ENCODE measurements at regions not wholly inside any gene's neighbourhood (a gene's known extent, or its start where the extent isn't known, plus 50 kb on each side); places are given as distances from the start of the nearest gene placed in this dataset.
A peak's percentile ranks its signal among the peaks of the same experiment; 100 is the strongest.

DNA sequence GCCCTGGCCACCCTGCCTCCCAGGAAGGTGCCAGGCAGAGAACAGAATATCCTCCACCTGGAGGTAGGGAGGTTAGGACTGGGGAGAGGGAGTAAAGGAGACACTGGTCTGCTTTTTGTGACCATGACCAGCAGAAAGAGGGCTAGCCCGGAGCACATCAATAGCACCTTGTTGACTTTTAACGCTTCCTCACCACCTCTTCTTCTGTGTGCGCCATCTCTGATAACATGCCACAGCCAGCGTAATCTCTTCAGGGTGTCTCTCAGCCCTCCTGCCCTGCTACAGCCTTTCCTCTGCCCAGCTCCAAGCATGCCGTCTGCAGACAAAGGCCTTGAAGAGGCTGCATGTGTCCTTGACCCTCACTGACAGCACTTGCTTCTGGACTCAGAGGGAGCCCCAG, 50.9 kb upstream of the GJA5 start:
- no peak for ATAC-seq
- no peak for DNase-seq (ENCODE audit: low spot score in 2 of 2)
- no peak overlapping the region for H3K27ac Mint-ChIP-seq
- H3K36me3 Mint-ChIP-seq, result no peaks in the 10 kb centered on the region
- H3K9me3 Mint-ChIP-seq, result no peaks in the 10 kb centered on the region

DNA sequence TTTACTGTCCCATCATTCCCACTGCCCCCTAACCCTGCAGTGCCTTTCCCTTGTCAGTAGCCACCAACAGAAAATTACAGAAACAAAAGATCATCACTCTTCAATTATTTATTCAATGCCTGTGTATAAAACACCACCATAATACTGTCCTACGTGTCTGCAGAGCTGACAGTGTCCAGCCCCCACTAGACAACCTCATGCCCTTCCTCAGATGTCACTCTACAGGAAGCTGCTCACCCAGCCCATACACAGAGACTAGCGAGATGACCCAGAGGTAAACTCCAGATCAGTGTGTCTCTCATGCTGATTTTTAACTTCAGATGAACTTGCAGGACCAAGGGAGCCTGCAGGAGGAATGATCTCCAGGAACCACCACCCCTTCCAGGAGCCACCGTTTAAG, 51.3 kb upstream of the GJA5 start:
- ATAC-seq (no peak), DNase-seq (ENCODE audit: low spot score in 2 of 2) (no peak)
- Mint-ChIP-seq H3K36me3 (no peaks in the 10 kb centered on the region), H3K27ac (peak overlapping the region in 1 of 2 donors; percentile 53), H3K9me3 (no peaks in the 10 kb centered on the region)

DNA sequence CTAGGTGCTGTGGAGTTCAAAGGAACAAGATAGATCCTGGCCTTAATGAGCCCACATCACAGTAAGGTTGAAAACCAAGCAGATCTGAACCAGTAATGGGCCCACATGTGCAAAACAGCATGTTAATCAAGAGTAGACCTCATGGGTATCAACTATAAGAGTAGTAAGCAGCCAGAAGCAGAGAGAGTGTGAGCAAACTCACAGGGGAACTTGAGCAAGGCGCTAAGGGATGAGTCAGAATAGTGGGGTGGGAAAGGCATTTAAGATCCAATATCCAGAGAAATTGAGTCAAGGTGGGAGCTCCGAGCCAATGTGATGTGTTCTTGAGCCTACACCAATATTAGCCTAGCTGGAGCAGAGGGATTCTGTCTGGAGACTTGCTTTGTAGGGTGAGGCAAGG, 52.4 kb upstream of the GJA5 start:
- no peaks in the 10 kb centered on the region for H3K9me3 Mint-ChIP-seq
- no peak for ATAC-seq
- H3K36me3 Mint-ChIP-seq, result no peaks in the 10 kb centered on the region
- H3K27ac Mint-ChIP-seq, result no peak overlapping the region
- no peak for DNase-seq (ENCODE audit: low spot score in 2 of 2)

DNA sequence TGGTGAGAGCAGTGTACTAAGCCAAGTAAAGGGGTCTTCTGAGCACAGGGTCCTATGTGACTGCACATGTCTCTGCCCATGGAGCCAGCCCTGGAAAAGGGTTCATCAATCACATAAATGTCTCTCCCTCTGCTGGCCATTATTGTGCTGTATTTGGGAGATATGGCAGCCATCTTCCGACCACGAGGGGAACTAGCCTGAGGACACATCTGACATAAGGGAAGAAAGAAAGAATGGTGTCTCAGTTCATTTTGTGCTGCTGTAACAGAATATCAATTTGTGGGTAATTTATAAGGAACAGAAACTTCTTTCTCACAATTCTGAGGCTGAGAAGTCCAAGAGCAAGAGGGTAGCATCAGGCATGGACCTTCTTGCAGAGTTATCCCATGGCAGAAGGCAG, 55.1 kb upstream of the GJA5 start:
- Mint-ChIP-seq H3K36me3 (no peaks in the 10 kb centered on the region), H3K9me3 (no peaks in the 10 kb centered on the region), H3K27ac (no peak overlapping the region)
- ATAC-seq (no peak), DNase-seq (ENCODE audit: low spot score in 2 of 2) (no peak)

DNA sequence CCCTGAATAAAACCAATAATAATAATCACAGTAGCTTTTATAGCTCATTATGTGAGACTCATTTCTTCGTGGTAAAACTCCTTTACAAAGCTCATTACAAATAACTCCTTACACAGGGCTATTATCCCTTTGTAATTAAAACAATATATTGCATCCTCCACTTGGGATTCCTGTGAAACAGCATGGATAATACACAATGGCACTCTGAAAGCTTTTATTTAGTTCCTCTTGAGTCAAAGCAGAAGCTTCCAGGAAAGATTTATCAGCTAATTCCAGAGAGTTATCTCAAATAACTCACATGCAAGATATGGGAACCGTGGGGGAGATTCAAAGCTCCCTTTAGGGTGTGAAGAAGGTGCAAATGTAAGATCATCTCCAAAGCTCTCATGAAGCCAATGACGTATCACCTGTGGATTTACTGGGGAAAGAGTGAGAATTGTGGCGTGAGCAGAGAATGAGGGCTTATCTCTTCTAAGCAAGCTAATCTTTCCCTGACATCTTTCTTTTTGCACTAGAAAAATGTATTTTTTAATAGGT, 60.4 kb upstream of the GJA5 start:
- Mint-ChIP-seq H3K27ac (no peak overlapping the region), H3K9me3 (no peaks in the 10 kb centered on the region), H3K36me3 (no peaks in the 10 kb centered on the region)
- DNase-seq (ENCODE audit: low spot score in 2 of 2) (no peak), ATAC-seq (no peak)

DNA sequence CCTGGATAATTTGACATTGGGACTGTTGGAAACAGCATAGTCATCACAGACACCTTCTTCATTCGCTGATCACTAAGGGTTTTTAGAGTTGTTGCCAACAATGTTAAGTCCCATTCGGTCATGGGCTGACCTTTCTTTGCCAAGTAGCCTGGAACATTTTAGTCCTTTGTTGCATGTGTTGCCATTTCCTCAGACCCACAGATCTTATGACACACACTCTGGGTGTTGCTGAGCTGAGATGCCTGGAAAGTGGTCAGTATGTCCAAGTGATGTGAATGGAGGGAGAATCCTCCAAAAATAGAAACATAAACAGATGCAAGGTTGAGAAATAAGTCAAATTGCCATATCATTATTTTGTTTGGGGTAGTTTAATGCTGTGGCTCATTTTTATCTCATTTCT, 61.5 kb upstream of the GJA5 start:
- DNase-seq (ENCODE audit: low spot score in 2 of 2) (no peak), ATAC-seq (no peak)
- Mint-ChIP-seq H3K9me3 (no peaks in the 10 kb centered on the region), H3K27ac (no peak overlapping the region), H3K36me3 (no peaks in the 10 kb centered on the region)

DNA sequence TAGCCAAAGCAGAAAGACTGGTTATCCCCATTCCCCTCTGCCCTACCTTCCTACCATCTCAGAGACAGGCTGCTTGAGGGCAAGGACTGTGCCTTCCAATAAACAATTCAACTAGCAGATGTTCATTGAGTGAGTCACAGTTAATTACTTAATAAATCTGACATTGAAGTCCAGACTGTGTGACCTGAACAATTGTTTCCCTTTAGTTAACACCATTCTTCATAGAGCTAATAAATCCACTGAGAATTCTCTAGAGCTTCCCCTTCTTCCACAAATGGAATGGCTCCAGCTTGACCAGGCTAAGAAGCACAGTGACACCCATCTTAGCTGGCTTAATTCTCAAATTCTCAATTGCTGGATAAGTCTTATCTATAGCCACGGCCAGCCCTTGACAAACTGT, 61.9 kb upstream of the GJA5 start:
- Mint-ChIP-seq H3K36me3 (no peaks in the 10 kb centered on the region), H3K9me3 (no peaks in the 10 kb centered on the region), H3K27ac (no peak overlapping the region)
- no peak for ATAC-seq
- no peak for DNase-seq (ENCODE audit: low spot score in 2 of 2)

DNA sequence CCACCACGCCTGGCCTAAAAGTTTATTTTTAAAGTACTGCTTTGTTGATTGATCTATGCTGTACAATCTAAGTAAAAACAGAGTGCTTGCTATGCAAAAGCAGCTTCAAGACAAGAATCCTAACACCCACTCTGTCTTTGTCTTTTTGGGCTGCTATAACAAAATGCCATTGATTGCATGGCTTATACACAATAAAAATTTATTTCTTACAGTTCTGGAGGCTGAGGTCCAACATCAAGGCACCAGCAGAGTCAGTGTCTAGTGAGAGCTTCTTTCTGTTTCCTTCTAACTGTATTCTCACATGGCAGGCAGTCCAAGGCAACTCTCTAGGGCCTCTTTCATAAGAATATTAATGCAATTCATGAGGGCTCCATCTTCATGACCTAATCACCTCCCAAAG, 63.6 kb upstream of the GJA5 start:
- DNase-seq (ENCODE audit: low spot score in 2 of 2), result no peak
- ATAC-seq, result no peak
- H3K9me3 Mint-ChIP-seq, result no peaks in the 10 kb centered on the region
- H3K36me3 Mint-ChIP-seq, result no peaks in the 10 kb centered on the region
- H3K27ac Mint-ChIP-seq, result no peak overlapping the region

DNA sequence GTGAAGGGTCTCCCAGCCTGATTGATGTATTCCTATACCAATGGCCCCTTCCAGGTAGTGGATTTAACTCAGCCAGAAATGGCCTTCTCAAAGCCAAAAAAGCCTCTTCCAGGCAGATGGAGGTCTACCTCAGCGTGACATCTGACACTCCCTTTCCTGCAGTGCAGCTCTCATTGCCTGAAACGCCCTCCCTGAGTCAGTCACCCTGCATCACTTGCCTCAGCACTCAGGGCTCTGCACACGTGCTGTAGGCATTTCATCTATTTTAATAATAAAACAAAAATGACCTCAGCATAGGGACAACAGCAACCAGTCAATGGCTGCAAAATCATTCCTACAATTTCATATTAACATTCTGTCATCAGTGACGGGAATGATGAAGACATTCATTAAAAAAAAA, 64.4 kb upstream of the GJA5 start:
- no peak overlapping the region for H3K27ac Mint-ChIP-seq
- DNase-seq (ENCODE audit: low spot score in 2 of 2) (no peak), ATAC-seq (no peak)
- H3K36me3 Mint-ChIP-seq, result no peaks in the 10 kb centered on the region
- H3K9me3 Mint-ChIP-seq, result no peaks in the 10 kb centered on the region

DNA sequence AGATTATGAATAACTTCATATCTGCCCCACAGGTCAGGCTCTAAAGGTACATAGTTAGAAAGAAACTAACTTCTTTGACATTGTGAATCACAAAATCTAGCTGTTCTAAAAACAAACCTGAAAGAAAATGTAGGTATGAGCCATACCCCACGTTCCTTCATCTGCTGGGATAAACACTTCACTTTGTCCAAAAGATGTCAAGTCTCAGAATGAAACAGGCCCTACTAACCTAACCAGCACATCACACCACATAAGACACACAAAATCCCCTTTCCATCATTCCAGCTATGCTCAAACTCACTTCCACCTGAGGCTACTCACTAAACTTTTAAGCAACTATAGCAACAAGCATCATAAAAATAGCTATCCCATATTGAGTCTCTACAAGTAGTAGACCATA, 65.2 kb upstream of the GJA5 start:
- DNase-seq (ENCODE audit: low spot score in 2 of 2), result no peak
- Mint-ChIP-seq H3K27ac (no peak overlapping the region), H3K36me3 (no peaks in the 10 kb centered on the region), H3K9me3 (no peaks in the 10 kb centered on the region)
- peak; percentile 40 to 57 for ATAC-seq

DNA sequence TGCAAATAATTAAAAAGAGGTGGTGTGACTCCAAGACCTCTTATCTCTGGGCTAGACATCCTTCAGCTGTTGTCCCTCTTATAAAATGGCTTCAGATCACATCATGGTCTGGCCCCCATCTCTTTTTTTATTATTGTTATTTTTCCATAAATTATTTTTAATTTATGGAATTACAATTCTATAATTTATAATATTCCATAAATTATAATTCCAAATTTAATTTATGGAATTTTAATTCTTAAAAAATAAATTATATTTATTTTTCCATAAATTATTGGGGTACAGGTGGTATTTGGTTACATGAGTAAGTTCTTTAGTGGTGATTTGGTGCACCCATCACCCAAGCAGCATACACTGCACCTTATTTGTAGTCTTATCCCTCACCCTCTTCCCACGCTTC, 65.9 kb upstream of the GJA5 start:
- ATAC-seq, result no peak
- H3K27ac Mint-ChIP-seq, result no peak overlapping the region
- DNase-seq (ENCODE audit: low spot score in 2 of 2), result no peak
- no peaks in the 10 kb centered on the region for H3K9me3 Mint-ChIP-seq
- no peaks in the 10 kb centered on the region for H3K36me3 Mint-ChIP-seq

DNA sequence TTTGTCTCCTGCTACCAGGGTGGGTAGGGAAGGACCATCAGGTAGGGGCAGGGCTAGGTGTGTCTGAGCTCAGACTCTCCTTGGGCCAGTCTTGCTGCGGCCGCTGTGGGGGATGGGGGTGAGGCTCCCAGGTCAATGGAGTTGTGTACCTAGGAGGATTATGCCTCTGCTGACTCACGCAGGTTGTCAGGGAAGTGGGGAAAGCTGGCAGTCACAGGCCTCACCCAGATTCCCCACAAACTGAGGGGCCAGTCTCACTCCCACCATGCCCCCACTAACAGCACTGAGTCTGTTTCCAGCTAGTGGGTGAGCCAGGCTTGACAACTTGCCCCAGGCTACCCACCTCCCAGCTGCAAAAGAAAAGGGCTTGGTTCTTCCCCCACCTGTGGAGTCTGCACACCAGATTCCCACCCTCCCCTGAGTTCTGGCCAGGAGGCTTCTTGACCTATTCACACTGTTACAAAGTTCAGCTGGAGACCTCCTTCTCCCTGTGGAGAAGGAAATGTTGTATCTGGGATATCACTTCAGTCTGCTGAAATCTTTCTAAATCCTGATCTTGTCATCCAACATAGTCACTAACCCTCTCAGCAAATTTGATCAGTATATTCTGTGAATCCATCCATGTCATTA, 69.2 kb upstream of the GJA8 start:
- Mint-ChIP-seq H3K36me3 (no peaks in the 10 kb centered on the region), H3K27ac (no peak overlapping the region), H3K9me3 (no peaks in the 10 kb centered on the region)
- ATAC-seq, result no peak
- no peak for DNase-seq (ENCODE audit: low spot score in 2 of 2)

DNA sequence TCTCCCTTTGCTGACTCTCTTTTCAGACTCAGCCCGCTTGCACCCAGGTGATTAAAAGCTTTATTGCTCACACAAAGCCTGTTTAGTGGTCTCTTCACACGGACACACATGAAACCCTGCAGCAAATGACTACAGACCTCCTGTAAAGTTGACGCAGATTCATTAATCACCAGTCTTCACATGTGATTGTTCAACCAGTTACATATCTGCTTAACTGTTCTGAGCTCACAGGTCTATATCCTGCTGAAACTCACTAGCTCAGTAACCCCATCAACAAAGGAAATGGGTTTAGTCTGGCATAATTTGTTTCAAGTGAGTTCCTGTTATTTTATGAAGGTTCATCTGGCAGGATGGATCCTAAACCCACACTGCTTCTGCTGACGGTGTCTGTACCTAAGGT, 68.4 kb upstream of the GJA8 start:
- DNase-seq (ENCODE audit: low spot score in 2 of 2), result no peak
- ATAC-seq, result peak in 1 of 2 donors; percentile 34
- Mint-ChIP-seq H3K27ac (peak overlapping the region in 1 of 2 donors; percentile 61), H3K36me3 (no peaks in the 10 kb centered on the region), H3K9me3 (no peaks in the 10 kb centered on the region)

DNA sequence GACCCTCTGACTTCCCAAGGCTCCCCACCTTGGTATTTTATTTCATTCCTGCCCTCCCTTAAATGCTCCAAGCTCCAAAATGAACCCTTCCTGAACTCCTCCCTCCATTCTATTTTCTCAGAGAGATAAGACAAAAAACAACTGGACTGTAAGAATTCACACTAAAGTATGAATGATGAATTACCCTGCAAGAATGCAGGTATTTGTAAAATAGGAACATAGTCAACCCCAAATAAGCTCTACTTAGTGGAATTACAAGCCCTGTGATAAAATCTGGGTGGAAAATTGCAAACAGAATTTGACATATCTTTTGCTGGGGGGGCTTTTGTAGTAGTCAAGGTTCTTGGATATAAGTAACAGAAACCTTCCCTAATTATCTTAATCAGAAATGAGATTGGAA, 67.8 kb upstream of the GJA8 start:
- DNase-seq (ENCODE audit: low spot score in 2 of 2), result no peak
- Mint-ChIP-seq H3K27ac (no peak overlapping the region), H3K36me3 (no peaks in the 10 kb centered on the region), H3K9me3 (no peaks in the 10 kb centered on the region)
- ATAC-seq, result no peak

DNA sequence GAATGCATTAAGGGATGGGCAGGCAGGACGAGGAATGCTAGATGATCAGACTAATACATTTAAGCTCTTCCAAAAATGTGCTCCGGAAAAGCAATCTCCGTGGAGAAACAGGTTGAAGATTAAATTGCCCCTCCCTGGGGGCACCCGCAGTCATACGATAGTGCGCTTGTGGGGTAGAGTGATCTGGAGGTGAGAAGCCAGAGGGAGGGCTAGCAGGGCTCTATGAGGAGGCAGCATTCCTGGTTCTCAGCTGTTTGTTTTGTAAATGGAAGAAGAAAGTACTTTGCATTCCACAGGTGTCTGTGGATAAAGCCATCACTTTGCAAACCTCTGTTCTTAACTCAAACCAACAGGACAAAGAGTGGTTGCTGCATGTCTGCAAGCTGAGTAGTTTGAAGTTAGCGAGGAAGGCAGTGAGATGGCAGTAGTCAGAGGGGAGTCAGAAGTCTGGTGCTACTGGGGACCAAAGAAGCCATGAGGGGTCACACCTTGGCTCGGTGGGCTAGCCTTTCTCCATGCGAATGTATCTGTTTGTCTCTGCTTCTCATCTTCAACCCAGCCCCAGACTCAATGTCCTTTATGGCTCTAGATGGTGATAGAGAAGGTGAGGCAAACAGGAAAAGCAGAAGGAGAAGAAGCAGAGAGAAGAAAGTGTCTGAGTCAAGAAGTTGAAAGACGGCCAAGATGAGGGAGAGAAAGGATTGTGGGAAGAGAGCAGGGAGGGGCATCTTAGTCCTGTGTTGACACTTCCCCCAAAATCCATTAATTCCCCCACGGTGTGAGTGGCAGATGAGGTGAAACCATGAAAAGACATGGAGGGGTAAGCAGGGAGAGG, 65.2 kb upstream of the GJA8 start:
- Mint-ChIP-seq H3K9me3 (no peaks in the 10 kb centered on the region), H3K27ac (peak overlapping the region in 1 of 2 donors; percentile 10), H3K36me3 (no peaks in the 10 kb centered on the region)
- no peak for ATAC-seq
- no peak for DNase-seq (ENCODE audit: low spot score in 2 of 2)

DNA sequence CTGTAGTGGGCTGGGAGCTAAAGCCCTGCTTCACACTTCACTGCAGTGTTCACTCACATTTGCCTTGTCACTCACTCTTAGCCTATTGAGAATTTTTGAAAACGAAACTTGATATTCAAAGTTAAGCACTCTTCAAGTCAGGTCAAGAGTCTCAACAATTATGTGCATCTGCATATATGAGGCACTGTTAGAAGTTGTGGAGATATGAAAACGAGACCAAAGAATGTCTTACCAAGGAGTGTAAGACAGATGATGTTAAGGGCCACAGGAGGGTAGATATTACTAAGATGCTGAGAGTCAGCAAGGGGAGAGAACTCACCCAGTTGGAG, 64.7 kb upstream of the GJA8 start:
- DNase-seq (ENCODE audit: low spot score in 2 of 2) (no peak), ATAC-seq (peak in 1 of 2 donors; percentile 32)
- no peaks in the 10 kb centered on the region for H3K36me3 Mint-ChIP-seq
- H3K9me3 Mint-ChIP-seq, result no peaks in the 10 kb centered on the region
- H3K27ac Mint-ChIP-seq, result no peak overlapping the region

DNA sequence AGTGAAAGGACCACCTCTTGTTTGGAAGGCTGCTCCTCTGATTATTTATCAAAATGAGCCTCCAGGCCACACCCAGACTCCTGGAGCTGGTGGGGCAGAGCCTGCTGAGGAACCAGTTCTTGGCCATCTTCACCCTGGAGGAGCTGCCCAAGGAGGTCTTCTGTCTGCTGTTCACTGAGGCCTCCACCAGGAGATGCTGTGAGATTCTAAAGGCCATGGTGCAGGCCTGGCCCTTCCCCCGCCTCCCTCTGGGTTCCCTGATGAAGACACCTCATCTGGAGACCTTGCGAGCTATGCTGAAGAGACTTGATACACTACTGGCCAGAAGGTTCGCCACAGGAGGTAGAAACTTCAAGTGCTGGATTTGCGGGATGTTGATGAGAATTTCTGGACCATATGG, 61.7 kb upstream of the GJA8 start:
- H3K27ac Mint-ChIP-seq, result peak overlapping the region in 1 of 2 donors; percentile 38
- no peaks in the 10 kb centered on the region for H3K36me3 Mint-ChIP-seq
- no peaks in the 10 kb centered on the region for H3K9me3 Mint-ChIP-seq
- ATAC-seq (peak in 1 of 2 donors; percentile 52), DNase-seq (ENCODE audit: low spot score in 2 of 2) (no peak)

DNA sequence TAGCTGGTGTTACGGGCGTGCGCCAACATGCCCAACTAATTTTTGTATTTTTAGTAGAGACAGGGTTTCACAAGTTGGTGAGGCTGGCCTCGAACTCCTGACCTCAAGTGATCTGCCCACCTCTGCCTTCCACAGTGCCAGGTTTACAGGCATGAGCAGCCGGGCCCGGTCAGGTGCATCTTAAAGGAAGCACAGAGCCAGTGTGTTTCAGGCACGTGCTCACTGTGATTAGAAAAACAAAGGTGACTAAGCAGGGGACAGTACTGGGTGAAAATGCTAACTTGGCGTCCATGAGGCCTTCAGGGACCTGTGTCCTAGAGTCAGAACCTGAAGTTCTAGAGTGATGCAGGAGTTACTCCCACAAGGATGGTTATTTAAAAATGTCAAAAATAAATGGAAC, 60.0 kb upstream of the GJA8 start:
- Mint-ChIP-seq H3K36me3 (no peaks in the 10 kb centered on the region), H3K27ac (no peak overlapping the region), H3K9me3 (no peaks in the 10 kb centered on the region)
- DNase-seq (ENCODE audit: low spot score in 2 of 2), result no peak
- no peak for ATAC-seq
